ENCODE measurements at regions not wholly inside any gene's neighbourhood (a gene's known extent, or its start where the extent isn't known, plus 50 kb on each side); places are given as distances from the start of the nearest gene placed in this dataset.

DNA sequence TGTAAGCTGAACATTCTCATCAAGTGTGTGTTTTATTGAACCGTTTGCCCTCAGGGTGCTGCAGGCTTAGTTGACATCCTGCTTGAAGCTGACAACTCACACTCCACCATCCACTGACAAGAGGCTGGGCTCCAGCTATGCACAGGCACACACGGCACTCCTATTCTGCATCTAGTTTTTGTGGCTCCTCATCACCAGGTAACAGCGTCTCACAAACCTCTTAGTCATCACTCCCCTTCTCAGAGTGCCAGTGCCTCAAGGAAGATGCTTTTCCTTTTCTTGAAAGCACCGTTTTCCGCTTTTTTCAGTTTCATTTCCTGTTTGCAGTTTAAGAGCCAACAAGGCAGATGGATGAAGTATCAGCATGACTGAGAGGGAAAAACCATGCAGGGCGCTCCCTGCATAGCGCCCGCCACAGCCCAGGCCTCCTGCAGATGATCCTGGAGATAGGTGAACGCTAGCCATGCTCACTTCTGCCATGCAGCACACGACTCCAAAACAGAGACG is 491.2 kb downstream of the COG6 start:
- no peak for DNase-seq (ENCODE audit: low read depth)

DNA sequence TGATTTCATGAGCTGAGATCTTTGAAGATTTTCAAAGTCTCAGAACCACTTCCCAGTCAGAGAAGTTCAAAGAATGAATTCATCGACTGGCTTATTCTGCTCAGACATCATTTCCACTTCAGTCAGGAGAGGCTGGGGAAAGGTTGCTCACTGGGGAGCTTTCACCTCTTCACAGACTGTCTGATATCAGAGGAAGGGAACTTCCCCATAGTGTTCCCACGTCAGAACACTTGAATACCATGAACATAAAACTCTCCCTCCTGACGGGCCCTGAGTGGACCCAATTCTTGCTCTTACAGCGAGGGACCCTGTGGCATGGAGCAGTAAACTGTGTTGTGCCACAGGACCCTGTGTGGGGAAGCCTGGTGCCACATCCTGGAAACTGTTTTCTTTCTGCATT is 492.6 kb downstream of the COG6 start:
- no peak for DNase-seq (ENCODE audit: low read depth)

DNA sequence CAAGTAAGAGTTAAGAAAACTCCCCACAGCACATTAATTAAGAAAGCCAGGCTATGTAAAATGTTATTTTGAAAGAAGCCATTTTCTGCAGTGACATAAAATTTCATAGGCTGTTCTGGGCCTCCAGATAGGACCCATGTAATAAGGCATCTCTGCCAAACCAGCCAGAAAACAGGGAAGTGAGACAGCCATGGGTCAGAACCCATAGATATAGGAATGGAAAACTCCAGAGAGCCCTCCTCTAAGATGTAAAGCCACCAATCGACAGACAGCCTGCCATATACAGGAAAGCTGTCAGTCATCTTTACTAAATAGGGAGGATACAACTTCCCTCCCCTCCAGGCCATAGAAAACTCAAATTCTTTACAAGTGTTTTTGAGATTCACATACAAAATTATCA is 493.3 kb downstream of the COG6 start:
- DNase-seq (ENCODE audit: low read depth): no peak

DNA sequence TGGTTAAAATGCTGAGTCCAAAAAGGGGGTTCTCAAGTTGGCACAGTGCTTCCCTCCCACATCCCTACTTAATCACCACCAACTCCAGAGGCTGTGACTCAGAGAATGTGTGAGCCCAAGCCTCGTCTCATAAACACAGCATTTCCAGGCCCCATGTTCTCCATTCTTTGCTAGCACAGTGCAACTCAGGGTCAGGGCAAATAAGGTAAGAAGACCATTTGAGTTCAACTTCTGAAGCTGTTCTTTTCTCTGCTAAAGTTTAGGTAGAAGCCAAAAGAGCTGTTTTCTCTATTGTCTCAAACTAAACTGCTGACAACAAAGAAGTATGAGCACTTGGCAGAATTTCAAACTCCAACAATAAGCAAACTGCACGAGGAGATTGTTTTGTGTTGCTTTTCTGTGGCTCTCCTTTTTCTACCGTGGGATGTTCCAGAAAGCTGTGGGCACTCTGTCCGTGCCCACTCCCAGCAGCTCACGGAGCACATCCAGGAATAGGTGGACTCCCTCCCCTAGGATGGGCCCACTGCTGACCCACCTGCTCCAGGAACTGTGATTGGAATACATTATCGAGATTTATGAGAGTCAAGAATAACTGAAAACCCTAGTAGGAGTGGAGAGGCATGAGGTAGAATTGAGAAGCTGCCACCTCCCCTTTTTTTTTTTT is 494.3 kb downstream of the COG6 start:
- peak; percentile 75 for DNase-seq (ENCODE audit: low read depth)

DNA sequence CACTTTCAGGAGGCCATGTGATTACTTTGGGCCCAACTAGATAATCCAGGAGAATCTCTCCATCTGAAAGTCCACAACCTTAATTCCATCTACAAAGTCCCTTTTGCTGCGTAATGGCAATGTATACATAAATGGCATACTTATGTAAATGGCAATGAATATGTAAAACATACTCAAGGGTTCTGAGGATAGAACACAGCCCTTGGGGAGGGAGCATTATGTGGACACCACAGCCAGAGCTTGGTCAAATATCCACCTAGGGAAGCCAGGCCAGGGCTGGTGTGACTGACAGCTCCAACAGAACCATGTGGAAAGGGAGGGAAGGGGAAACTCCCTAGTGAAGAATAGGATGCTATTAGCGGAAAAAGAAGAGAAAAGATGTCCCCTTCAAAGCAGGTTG is 496.2 kb downstream of the COG6 start:
- no peak for DNase-seq (ENCODE audit: low read depth)

DNA sequence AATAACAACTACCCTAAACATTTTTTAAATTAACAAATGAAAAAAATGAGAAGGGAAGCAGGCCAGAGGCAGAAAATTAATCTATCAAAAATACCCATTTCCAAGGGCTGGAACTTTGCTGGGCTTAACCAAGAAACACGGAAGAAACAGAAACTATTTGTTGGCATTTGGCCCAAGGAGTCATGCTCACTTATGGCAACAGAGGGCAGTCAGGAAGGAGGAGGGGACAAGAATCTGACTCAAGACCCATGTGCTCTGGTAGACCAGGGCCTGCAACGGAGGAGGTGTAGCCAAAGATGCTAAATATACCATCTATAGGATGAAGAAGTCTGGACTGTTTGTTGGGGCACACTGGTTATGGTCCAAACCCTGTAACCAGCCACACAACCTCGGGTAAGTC is 496.7 kb downstream of the COG6 start:
- peak; percentile 53 for DNase-seq (ENCODE audit: low read depth)

DNA sequence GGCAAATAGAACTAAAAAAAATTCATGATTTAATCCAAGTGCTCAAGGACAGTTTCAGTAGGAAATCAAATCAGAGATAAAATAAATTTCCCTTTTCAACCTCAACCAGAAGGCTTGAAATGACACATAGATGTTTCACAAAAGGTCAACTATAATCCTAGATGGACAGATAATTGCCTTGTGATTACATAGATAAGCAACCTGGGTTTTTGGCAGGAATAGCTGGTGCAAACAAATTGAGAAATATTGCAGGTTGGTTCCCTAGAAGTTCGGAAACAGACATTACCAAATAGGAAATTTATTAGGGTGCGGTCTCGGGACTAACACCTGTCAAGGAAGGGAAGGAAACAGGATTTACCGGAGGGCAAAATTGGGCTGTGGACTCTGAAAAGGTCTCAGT is 497.5 kb downstream of the COG6 start:
- no peak for DNase-seq (ENCODE audit: low read depth)

DNA sequence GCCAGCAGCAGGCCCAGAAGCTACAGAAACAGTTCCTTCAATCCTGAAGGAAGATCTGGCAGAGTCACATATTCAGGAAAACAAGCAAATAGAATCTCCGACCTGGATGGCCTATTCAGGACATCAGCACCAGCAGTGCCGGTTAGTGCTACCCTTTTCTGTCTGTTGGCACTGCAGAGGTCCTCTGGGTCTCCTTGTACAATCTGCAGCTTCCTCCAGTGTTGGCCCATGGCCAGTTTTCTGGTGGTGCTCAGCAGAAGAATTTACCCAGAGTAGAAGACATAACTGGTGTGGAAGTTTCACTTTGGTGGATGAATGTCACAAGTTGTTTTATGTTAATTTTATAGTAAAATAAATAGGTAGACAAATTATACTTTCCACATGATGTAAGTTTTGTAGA is 498.1 kb downstream of the COG6 start:
- DNase-seq (ENCODE audit: low read depth): no peak

DNA sequence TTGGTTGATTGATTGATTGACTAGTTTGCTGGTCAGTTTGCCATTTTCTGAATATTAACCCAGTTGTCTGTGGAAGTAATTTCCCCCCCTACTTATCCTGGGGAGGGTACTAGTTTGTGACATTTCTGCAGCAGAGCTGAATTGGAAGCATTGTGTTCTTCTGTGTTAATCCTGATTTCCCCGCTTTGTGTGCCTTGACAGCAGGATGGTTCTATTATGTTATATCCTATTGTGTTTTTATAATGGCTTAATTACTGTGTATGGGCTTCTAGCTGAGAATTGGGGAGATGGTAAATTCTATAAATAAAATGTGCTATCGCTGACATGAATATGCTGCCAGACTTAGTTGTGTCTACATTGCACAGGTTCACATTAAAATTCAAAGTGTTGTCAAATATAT is 499.7 kb downstream of the COG6 start:
- DNase-seq (ENCODE audit: low read depth): no peak

DNA sequence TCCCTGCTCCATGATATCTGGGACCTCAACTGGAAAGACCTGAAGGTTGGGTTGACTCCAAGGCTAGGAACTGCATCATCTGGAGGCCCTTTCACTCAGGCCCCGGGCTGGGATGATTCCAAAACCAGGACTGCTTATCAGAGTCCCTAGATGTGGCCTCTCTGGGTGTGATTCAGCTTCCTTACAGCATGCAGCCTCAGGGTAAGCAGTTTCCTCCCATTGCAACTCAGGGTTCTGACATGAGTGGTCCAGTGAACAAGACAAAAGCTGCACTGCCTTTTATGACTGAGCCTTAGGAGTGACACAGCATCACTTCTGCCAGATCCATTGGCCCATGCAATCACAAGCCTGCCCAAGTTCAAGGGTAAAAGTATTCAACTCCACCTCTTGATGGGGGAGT is 502.8 kb downstream of the COG6 start:
- no peak for DNase-seq (ENCODE audit: low read depth)

DNA sequence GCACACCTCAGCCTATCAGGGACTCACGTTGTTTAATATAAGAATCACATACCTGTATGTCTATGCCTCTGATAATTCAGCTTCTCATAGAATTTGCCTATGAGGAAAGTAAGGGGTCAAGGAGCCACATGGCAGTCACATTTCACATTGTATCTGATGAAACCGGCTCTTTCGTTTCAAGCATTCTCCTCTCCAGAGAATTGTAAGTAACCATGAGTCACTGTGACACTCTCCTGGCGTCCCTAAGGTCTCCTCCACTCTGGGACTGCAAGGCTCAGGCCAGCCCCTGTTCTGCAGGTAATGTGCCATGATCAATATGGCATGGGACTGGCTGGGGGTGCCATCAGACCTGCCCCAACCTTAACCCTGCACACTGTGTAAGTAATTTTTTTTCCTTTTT is 503.3 kb downstream of the COG6 start:
- DNase-seq (ENCODE audit: low read depth): no peak

DNA sequence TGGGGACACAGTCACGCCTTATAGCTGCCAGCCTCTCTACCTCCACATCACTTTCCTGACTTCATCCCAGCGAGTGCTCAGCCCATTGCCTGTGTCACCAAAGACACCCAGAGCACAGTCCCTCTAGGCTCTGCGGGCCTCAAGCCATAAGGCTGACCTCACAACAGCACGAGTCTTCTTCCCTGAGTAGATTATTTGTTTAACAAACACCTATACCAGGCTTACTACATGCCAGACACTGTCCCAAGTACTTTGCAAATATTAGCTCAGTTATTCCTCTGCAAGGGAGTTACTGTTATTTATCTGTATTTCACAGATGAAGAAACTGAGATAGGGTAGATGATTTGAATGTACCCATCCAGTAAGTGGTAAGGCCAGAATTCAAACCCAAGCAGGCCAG is 504.3 kb downstream of the COG6 start:
- no peak for DNase-seq (ENCODE audit: low read depth)

DNA sequence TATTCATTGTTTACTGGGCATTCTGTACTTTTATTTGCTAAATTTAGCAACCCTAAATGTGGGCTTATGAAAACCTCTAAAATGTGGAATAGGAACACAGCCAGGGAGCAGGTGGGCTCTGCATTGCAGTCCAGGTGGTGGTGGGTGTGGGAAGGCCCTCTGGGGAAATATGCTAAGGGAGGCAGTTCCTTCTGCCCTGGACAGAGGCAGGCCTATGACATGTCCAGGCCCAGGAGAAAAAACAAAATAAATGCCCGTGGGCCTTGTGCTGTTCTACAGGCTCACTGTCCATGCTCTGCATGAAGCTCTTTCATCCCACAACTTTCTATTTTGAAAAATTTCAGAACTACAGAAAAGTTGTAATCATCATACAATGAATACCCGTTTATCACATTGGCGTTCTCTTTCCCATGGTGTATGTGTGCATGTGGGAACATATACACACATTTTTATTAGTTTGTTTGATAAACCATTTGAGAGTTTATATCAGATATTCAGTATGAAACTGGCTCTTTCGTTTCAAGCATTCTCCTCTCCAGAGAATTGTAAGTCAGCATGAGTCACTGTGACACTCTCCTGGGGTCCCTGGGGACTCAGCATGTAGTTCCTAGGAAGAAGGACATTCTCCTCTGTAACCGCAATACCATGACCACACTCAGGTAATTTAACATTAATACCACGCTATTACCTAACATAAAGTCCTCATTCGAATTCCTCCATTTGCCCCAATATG is 505.3 kb downstream of the COG6 start:
- no peak for DNase-seq (ENCODE audit: low read depth)

DNA sequence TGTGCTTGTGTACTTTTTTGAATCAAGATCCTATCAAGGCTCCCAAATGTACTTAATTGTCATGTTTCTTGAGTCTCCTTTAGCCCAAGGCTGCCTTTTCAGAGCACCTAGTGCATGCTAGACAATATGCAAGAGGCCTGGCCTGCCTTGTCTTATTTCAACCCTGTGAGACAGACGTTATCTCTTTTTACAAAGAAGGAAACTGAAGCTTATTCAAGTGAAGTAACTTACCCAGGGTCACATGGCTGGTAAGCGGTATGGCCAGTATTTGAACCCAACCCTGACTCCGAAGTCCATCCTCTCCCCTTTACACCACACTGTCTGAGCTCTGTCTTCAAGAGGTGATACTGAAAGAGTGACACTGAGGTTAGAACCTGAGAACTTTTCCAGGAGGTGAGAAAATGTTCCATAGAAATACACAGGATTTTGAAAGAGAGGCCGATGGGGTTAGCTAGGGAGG is 505.1 kb downstream of the FOXO1 start:
- no peak for DNase-seq (ENCODE audit: low read depth)

DNA sequence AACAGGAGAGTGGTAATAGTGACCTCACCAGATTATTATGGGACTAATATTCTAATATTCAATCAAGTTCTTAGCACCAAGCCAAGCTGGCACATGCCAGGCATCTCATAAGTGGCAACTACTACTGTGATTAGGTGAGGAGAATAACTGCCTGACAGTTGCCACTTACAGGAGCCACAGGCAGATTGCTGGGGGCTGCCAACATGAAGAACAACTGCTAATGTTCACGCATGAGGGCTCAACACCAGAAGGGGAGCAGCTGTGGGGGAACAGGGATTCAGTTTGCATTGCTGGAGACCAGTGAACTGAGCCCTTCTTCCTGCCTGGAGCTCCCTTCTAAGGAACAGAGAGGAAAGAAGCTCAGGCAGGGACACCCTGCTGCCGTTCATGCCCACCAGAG is 504.5 kb downstream of the FOXO1 start:
- DNase-seq (ENCODE audit: low read depth): no peak

DNA sequence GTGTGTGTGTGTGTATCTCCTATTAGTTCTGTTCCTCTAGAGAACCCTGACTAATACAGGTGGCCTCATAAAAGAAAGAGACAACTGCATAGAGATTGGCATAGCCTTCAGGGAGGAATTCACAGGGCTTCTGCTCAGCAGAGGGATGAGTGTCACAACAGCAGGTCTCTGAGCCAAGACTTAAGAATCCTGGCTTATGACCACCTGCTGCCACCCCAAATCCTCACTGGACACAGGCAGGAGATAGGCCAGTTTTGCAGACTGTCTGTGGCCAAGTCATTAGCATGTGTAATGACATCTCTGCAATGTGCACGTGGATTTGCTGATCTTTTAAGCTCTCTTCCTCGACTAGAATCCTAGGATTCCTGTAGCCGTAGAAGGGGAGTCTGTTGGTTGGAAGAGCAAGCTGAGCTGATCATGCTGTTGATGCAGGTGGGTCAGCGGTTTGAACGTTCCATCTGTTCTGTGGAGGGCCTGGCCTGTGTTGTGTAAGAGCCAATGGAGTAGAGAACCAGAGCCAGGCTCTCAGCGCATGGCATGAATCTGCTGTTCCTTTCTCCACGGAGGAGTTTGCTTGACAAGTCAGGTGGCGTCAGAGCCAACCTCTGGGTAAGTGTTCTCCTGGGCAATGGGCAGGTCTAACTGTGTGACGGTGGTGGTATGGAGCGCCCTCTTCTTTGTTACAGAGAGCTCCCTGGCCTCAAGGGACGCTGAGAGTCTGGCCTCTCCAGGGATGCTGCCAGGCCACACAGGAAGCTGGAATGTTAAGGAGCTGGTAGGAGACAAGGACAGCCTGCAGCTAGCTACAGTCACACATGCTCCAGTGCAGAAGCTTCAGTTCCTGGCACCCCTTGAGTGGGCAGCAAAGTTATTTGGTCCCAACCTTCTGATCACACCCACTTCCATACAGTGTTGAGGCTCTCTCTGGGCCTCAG is 503.1 kb downstream of the FOXO1 start:
- no peak for DNase-seq (ENCODE audit: low read depth)

DNA sequence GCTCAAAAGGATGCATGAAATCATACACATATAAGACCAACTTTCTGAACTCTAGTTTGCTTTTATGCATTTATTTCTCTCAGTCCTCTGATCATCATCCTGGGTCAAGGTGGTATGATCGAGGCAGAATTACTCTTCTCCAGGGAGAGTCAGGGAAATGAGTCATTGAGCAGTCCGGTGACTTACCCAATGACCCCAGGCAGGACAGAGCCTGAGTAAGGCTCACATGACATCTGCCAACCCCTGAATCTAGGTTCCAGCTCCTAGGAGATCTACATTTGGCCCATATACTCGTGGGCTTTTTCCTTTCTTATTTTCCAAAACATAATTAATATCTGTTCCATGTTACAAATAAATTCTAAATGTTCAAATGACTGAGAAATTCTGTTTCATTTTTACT is 502.3 kb downstream of the FOXO1 start:
- no peak for DNase-seq (ENCODE audit: low read depth)

DNA sequence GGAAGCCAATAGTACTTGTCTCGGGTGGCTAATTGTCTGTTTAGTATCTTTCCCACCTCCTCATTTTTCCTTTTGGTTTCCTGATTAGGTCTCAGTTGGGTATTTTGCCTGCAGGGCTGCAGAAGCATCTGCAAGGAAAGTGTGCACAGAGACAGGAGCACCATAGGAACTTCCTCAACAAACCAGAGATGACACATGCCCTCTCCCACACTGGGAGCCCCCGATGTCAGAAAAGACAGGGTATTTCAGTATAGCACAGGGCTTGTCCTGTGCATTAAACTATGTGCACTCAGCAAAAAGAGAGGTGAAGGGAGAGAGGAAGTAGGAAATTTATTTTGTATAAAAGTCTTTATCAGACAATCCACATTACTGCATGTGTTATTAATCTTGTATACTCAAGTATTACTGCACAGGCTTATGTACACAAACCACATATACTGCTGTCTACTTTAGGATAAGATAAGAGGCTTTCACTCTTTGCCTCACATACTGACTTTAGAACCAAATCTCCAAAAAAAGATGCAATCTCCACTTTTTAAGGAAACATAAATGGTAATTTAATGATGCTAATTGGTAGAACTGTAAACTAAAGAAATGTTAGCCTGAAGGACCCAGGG is 501.0 kb downstream of the FOXO1 start:
- DNase-seq (ENCODE audit: low read depth): no peak

DNA sequence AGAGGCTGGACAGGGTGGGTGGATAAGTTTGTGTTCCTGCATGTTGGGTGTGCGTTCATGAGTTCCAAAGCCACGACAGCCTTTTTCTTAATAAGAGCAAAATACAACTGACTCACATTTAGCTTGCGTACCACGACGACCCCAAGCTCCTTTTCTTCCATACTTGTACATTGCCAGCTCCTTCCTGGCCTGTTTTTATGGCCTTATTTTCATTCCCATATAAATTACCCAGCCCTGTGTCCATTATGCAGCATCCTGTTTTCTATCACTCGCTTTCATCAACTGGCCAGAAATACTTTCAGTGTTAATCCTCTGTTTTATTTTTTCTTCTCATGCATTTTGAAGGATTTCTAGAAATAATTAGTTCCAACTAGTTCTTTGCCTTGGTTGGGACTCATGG is 499.1 kb downstream of the FOXO1 start:
- no peak for DNase-seq (ENCODE audit: low read depth)

DNA sequence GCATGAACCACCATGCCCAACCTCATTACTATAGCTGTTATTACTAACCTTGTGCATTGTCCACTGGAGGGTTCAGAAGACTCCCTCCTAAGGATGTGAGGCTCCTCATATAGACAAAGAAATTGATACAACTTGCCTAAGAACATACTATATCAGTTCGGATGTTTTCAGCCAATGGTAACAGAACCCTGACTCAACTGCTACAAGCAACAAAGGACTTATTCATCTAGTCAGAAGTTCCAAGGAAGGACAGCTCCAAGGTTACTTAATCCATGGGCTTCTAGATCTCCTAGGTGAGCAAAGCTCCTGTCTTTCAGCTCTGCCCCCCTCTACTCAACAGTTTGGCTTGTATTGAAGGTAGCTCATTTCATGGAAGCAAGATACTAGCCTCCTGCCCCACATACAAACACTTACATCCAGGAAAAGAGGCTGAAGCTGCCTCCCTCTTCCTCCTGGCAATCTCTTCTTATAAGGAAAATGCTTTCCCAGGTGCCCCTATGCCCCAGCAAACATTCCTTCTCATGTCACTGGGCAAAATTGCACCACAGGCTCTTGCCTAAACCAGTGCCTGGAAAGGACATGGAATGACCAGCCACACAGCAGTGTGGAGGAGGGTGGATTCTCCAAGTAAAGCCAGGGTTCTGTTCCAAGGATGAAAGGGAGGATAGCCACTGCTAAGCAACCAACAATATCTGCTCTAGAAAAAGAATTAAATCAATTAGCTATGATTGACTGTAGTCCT is 497.8 kb downstream of the FOXO1 start:
- no peak for DNase-seq (ENCODE audit: low read depth)

DNA sequence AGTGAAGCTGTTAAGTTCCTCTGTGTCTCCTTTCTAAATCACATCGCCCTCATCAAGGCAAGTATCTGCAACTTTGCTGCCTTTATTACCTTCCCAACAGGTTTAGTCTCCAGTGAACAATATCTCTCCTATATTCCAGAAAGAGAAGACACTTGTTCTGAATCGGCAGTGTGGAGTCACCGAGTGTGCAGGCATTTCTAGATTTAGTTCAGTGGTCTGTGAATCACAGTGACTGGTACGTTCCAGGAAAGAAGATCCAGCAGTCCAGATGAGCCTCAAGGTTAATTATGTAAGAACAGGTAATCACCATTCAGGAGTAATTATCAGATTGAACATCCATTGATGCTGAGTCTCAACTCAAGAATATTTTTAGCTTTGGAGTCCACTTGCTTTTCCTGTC is 497.0 kb downstream of the FOXO1 start:
- DNase-seq (ENCODE audit: low read depth): no peak

DNA sequence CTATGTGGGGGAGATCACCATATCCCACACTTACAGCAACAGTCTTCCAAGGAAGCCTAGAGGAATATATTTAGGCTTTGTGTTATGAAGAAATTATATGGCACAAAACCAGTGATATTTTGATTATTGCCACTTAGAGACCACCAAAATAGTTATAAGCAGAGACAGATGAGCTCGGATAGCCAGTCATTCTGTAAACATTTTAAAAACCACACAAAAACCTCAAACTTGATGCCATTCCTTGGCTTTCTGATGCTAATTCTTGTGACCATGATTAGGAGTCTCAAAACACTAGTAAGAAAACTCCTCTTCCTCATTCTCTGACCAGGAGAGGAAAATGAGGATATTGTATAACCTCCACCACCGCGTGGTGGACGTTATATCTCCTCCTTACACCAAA is 496.4 kb downstream of the FOXO1 start:
- DNase-seq (ENCODE audit: low read depth): no peak

Measured in fibroblast of the conjunctiva (primary cell).